AG09319 (cell line): ENCODE measurements at regions not wholly inside any gene's neighbourhood (a gene's known extent, or its start where the extent isn't known, plus 50 kb on each side); places are given as distances from the start of the nearest gene placed in this dataset.

Source experiments
- DNase-seq: peaks from one replicate; pipeline ENCODE4 v3.0.0-alpha.2; 2010; ENCODE audit warnings: low read depth; ENCODE audit errors: extremely low read depth
- TF ChIP-seq, protein P1 (sequence below): IDR thresholded peaks from 2 replicates; pipeline ENCODE4 v1.5.1; 2011; ENCODE audit warnings: low read depth, mild to moderate bottlenecking, inconsistent platforms, low read length, moderate library complexity

DNA sequence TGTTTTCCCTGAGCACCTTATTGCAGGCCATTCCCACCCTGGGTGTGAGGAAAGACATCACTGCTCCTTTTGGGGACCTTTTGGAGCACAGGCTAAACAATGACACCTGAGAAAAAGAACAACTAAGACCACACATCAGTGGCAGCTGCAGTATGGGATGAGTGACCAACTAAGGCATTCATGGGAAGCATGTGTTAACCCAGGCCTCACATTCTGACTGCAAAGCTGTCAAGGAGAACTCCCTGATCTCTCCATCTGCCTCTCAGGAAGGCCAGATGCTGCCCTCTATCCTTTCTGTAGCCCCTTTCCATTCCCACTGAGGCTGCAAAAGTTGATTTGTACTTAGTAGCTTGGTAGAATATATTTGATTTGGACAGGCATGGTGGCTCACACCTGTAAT is 130.5 kb upstream of the FOXN2 start:
- TF ChIP-seq, protein P1, sequence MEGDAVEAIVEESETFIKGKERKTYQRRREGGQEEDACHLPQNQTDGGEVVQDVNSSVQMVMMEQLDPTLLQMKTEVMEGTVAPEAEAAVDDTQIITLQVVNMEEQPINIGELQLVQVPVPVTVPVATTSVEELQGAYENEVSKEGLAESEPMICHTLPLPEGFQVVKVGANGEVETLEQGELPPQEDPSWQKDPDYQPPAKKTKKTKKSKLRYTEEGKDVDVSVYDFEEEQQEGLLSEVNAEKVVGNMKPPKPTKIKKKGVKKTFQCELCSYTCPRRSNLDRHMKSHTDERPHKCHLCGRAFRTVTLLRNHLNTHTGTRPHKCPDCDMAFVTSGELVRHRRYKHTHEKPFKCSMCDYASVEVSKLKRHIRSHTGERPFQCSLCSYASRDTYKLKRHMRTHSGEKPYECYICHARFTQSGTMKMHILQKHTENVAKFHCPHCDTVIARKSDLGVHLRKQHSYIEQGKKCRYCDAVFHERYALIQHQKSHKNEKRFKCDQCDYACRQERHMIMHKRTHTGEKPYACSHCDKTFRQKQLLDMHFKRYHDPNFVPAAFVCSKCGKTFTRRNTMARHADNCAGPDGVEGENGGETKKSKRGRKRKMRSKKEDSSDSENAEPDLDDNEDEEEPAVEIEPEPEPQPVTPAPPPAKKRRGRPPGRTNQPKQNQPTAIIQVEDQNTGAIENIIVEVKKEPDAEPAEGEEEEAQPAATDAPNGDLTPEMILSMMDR = no peak
- DNase-seq = no peak

DNA sequence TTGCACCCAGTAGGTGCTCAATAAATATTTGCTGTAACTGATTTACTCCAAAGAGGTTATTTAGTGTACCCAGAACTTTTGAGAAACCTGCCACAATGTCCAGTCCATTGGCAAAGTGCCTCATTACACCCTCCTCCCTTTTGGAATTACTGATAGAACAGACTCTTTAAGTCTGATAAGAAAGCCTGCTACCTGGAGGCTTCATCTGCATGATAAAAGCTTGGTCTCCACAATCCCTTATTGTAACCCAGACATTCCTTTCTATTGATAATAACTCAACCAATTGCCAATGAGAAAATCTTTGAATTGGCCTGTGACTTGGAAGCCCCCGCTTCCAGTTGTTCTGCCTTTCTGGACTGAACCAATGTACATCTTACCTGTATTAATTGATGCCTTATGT is 127.0 kb upstream of the FOXN2 start:
- TF ChIP-seq, protein P1 = no peak
- no peak for DNase-seq

DNA sequence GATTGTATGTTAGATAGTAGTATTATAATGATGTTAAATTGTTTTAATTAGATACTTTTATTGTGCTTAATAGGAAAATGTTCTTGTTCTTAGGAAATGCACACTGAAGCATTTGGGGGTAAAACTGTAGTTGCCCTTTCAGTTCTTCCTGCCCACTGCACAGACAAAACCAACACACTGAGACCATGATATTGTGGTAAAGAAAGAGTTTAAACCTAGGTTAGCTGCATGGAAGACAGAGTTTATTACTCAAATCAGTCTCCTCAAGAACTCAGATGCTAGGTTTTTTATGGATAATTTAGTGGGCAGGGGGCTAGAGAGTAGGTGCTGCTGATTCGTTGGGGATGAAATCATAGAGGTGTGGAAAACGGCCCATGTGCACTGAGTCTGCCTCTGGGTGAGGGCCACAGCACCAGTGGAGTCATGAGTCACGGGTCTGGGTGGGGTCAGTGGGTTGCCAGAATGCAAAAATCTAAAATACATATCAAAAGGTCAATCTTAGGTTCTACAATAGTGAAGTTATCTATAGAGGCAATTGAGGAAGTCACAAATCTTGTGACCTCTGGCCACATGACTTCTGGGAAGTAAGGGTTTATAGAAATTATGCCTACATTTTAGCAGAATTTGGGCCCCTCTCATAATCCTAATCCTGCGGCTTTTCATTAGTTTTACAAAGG is 124.8 kb upstream of the FOXN2 start:
- TF ChIP-seq, protein P1 = no peak
- DNase-seq = no peak

DNA sequence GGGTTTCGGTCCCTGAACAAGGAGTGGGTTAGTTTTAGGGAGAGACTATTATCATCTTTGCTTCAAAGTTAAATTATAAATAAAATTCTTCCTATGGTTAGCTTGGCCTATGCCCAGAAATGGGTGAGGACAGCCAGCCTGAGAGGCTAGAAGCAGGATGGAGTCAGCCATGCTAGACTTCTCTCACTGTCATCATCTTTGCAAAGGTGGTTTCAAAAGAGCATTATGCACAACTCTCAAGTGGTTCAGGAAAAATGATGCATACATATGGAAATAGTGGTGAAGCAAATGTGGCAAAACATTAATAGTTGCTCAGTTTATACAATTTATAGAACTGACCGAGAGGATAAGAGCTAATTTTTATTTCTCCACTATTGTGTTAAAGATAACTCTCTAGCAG is 124.3 kb upstream of the FOXN2 start:
- no peak for DNase-seq

DNA sequence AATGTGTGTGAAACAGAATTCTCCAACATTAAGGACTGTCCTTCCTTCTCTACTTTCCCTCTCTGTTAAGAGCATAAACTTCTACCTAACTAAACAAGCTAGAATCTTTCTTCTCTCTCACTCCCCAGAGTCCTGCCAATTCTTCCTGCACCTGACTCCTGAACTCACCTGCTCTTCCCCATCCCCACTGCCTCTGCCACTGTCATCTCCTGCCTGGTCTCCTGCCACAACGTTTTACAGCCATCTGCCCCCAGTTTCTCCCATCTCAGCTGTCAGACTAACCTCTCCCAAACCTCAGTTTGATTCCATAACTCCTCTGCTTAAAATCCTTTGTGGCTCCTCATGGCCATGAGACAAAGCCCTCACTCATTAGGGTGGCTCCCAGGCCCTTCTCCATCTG is 119.8 kb upstream of the FOXN2 start:
- no peak for DNase-seq
- TF ChIP-seq, protein P1 = no peak

More for the DNA sequence above, 124.3 kb upstream of the FOXN2 start:
- TF ChIP-seq, protein P1 = no peak

DNA sequence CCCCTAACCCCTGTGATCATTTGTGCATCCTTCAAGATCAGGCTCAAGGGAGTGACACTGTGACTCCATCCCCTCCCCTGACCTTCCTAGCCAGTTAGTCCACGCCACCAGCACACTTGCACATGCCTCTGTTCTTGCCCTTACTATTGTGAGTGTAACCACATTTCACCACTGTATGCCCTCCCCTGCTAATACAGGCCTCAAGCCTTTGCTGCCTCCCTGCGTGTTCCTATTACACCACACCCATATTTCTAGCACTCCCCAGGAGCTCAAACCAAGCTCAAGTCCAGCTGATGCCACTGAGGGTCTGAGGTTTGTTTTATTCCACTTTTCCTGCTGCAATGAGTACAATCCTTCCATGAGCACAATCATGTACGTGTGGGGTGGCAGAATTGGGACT is 119.3 kb upstream of the FOXN2 start:
- DNase-seq = no peak
- TF ChIP-seq, protein P1 = no peak

DNA sequence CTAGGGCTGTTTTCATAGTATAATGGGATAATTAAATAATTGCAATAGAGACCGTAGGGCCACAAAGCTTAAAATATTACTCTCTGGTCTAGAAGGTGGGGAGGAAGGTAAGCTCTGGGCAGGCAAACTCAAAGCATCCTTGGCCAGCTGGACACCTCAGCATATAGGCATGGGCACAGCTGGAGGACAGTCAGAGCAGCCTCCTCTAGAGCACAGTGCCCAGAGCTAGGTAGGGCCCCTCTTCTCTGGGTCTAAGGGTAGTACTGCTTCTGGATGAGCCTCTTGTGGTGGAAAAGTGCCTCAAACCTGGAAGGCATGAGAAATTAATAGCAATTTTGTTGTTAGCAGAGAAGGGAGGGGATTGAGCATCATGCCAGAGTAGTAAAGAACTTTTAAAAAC is 116.9 kb upstream of the FOXN2 start:
- TF ChIP-seq, protein P1 = no peak
- DNase-seq = no peak
